Activated T-cell treated with anti-CD3 and anti-CD28 coated beads, Interleukin-2, amount 50 U/mL, for 72 hours (primary cell): ENCODE measurements at regions not wholly inside any gene's neighbourhood (a gene's known extent, or its start where the extent isn't known, plus 50 kb on each side); places are given as distances from the start of the nearest gene placed in this dataset.

Experiments used
- ATAC-seq, 2 donors: fragments of 150-1000 bp; cut with Tn5 transposase; replicated peaks in 1 of 2; 2 replicates each; pipeline ENCODE4 v1.10.0; 2021; ENCODE audit warnings: moderate library complexity in 2 of 2, mild to moderate bottlenecking in 1 of 2
- DNase-seq, 2 donors: peaks; one replicate each; pipeline ENCODE4 v3.0.0; 2021 to 2022; ENCODE audit warnings: mixed read lengths in 1 of 2
- H3K27ac Mint-ChIP-seq: one replicate; pipeline ENCODE4 v1.8.0; 2022; ENCODE audit warnings: mild to moderate bottlenecking, moderate library complexity, mixed read lengths
- H3K27me3 Mint-ChIP-seq: one replicate; pipeline ENCODE4 v1.8.0; 2022; ENCODE audit warnings: low read depth, mixed read lengths
- H3K36me3 Mint-ChIP-seq, 2 donors: one replicate each; pipeline ENCODE4 v1.8.0; 2022; ENCODE audit warnings: mixed read lengths in 2 of 2, mild to moderate bottlenecking in 1 of 2; ENCODE audit not compliant: insufficient read depth in 2 of 2
- H3K4me1 Mint-ChIP-seq: one replicate; pipeline ENCODE4 v1.8.0; 2022; ENCODE audit warnings: low read depth, mixed read lengths
- H3K4me3 Mint-ChIP-seq, 2 donors: one replicate each; pipeline ENCODE4 v1.8.0; 2022; ENCODE audit warnings: mild to moderate bottlenecking in 2 of 2, mixed read lengths in 2 of 2, moderate library complexity in 2 of 2
- H3K9me3 Mint-ChIP-seq, 2 donors: one replicate each; pipeline ENCODE4 v1.8.0; 2022; ENCODE audit warnings: mixed read lengths in 2 of 2

DNA sequence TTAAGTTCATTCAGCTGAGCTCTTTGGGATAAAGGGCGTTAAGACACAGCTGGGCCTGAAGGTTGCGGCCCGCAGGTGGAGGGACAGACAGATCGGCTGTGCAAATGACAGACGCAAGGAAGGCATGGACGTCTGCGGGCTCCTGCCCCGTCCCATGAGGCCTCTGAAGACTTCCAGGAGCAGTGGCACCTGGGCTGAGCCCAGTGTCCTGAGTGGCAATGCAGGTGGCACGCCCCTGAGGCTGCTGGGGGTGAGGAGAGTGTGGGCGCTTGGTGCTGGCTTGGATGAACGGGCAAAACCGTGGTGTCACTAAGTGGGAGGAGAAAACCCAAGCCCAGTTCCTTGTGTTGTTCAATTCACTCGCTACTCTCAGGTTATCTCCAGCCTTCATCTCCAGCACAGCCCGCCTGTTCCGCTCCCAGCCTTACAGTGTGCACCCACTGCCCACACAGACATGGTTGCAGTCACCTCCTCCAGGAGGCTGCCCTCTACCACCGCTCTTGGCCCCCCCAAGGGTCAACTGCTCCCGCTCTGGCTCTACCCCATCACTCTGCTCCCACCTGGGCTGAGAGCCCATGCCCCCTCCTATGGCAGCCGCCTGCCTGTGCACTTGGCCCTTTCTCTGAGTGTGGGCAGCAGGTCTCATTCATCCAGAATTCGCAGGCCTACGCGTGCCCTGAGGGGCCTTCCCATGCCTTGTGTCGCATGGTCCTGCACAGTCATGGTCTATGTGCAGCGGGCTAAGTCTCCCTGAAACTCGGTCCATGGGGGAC lies 50.3 kb downstream of the PTGR3 start:
- peaks cover 0 to 2% of the 10 kb centered on the region in 2 donors for H3K9me3 Mint-ChIP-seq
- H3K4me1 Mint-ChIP-seq, result peaks cover 7% of the 10 kb centered on the region
- no peak for ATAC-seq
- H3K27me3 Mint-ChIP-seq, result no peaks in the 10 kb centered on the region
- no peak overlapping the region for H3K4me3 Mint-ChIP-seq
- no peaks in the 10 kb centered on the region for H3K36me3 Mint-ChIP-seq
- DNase-seq, result no peak
- H3K27ac Mint-ChIP-seq, result no peak overlapping the region

DNA sequence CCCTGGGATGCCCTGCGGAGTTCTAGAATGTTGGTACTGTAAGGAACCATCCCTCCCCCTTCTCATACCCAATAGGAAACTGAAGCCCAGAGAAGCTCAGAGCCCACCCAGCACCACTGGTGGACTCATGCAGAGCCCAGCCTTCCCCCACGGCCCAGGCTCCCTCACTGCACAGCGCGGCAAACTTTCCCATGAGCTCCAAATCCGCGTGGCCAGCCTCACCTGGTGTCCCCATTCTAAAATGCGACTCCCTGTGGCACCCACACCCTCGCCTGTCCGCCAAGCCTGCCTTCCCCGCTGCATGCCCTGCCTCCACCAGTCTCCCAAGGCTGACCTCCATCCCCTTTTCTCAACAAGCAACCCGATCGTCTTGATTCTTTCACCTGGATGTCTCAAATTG lies 51.1 kb downstream of the PTGR3 start:
- Mint-ChIP-seq H3K36me3 (no peaks in the 10 kb centered on the region), H3K4me3 (no peak overlapping the region), H3K27ac (no peak overlapping the region), H3K27me3 (no peaks in the 10 kb centered on the region), H3K4me1 (peaks cover 7% of the 10 kb centered on the region), H3K9me3 (peaks cover 0 to 2% of the 10 kb centered on the region in 2 donors)
- ATAC-seq (no peak), DNase-seq (no peak)

DNA sequence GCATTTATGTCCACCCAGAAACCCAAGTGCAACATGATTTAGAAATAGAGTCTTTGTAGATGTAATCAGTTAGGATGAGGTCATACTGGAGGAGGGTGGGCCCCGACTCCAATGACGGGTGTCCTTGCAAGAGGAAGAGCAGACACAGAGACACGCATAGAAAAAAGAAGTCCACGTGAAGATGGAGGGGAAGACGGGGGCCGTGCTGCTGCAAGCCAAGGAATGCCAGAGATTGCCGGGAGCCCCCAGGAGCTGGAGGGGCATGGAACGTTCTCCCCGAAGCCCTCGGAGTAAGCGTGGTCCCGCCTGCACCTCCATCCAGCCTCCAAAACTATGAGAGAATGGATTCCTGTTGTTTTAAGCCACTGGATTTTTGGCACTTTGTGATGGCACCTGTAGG lies 51.6 kb downstream of the PTGR3 start:
- peaks cover under 1 to 3% of the 10 kb centered on the region in 2 donors for H3K9me3 Mint-ChIP-seq

DNA sequence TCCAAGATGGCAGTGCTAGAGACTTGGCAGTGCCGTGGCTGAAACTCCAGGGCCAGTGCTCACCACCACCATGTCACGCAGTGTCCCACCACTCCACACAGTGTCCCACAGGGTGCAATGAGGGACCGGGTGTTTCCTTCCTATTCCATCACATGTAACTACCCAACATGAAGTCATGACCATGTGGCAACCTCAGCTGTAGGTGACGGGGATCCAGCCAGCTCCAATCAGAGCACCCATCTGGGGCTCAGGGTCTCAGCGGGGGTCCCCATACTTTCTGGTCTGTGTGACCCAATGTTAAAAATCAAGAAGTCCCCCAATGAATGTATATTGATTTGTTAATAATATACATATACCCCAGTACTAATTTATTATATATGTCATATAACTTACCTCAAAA lies 52.1 kb downstream of the PTGR3 start:
- H3K27ac Mint-ChIP-seq, result no peak overlapping the region
- peaks cover 3 to 4% of the 10 kb centered on the region in 2 donors for H3K36me3 Mint-ChIP-seq
- peaks cover 5% of the 10 kb centered on the region for H3K4me1 Mint-ChIP-seq
- H3K27me3 Mint-ChIP-seq, result no peaks in the 10 kb centered on the region
- DNase-seq (no peak), ATAC-seq (no peak)
- no peak overlapping the region for H3K4me3 Mint-ChIP-seq
- peaks cover 2 to 5% of the 10 kb centered on the region in 2 donors for H3K9me3 Mint-ChIP-seq

More for the DNA sequence above, 51.6 kb downstream of the PTGR3 start:
- H3K4me3 Mint-ChIP-seq, result no peak overlapping the region
- peaks cover 0 to 1% of the 10 kb centered on the region in 2 donors for H3K36me3 Mint-ChIP-seq
- H3K4me1 Mint-ChIP-seq, result peaks cover 7% of the 10 kb centered on the region
- DNase-seq, result no peak
- H3K27me3 Mint-ChIP-seq, result no peaks in the 10 kb centered on the region
- H3K27ac Mint-ChIP-seq, result no peak overlapping the region
- ATAC-seq, result no peak

DNA sequence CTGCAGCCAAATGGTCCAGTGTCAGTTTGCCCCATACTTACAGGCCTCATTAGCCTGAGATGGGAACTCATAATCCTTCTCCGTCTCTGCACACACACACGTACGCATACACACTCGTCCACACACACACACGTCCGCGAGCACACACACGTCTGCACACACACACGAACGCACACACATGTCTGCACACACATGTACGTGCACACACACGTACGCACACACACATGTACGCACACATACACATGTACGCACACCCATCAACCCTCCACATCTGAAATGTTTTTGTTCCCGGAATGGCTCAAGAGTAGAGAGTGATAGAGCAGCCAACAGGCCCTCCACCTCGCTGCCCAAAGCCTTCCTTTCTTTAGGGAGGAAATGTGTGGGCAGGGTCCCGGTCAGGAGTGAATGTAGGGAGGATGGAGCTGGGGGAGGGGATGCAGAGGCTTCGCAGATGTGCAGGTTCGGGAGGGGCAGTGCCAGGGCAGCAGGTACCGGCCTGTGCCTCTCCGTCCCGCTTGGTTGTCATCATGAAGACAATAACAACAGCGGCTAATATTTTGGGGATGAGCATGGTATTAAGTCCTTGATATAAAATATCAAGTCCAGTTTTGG lies 52.7 kb downstream of the PTGR3 start:
- Mint-ChIP-seq H3K4me1 (no peaks in the 10 kb centered on the region), H3K36me3 (peaks cover 4 to 6% of the 10 kb centered on the region in 2 donors), H3K27me3 (no peaks in the 10 kb centered on the region), H3K4me3 (no peak overlapping the region), H3K27ac (no peak overlapping the region), H3K9me3 (peaks cover 4 to 7% of the 10 kb centered on the region in 2 donors)
- DNase-seq, result no peak
- no peak for ATAC-seq

DNA sequence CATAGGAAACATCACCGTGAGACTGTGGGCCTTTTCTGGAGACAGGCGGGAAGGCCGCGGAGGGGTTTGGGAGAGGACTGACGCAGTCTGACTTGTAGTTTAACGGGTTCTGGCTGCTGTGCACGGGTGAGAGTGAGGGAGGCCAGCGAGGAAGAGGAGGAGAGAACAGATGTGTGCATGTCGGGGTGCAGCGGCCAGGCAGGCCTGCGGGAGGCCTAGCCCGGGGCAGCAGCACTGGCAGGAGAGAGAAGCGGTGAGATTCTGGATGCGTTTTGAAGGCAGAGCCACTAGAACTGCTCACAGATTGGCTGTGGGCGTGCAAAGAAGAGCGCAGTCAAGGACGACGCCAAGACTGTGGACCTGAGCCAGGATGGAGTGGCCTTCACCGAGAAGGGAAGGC lies 53.9 kb downstream of the PTGR3 start:
- DNase-seq (no peak), ATAC-seq (no peak)
- peaks cover 4 to 7% of the 10 kb centered on the region in 2 donors for H3K9me3 Mint-ChIP-seq
- no peaks in the 10 kb centered on the region for H3K27me3 Mint-ChIP-seq
- no peak overlapping the region for H3K27ac Mint-ChIP-seq
- no peaks in the 10 kb centered on the region for H3K4me1 Mint-ChIP-seq
- H3K4me3 Mint-ChIP-seq, result no peak overlapping the region
- peaks cover 4 to 7% of the 10 kb centered on the region in 2 donors for H3K36me3 Mint-ChIP-seq

DNA sequence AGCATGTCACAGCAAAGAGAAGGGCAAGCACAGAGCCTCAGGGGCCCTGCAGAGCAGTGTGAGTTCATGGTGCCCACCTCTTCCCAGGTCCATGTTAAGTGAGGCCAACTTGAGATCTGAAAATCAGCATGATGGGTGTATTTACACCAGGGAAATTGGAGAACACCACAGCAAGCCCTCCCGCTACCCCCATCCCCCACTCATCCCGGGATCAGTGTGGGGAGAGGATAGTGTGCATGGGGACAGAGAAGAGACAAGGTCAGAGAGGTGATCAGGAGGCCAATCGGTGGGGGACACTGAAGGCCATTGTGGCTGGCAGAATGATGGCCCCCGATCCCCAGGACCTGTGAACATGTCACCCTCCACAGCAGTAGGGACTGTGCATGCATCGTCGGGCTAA lies 54.7 kb downstream of the PTGR3 start:
- Mint-ChIP-seq H3K27me3 (no peaks in the 10 kb centered on the region), H3K4me1 (no peaks in the 10 kb centered on the region), H3K27ac (no peak overlapping the region), H3K36me3 (peaks cover 4 to 8% of the 10 kb centered on the region in 2 donors), H3K4me3 (no peak overlapping the region), H3K9me3 (peaks cover 5 to 7% of the 10 kb centered on the region in 2 donors)
- DNase-seq (no peak), ATAC-seq (no peak)

DNA sequence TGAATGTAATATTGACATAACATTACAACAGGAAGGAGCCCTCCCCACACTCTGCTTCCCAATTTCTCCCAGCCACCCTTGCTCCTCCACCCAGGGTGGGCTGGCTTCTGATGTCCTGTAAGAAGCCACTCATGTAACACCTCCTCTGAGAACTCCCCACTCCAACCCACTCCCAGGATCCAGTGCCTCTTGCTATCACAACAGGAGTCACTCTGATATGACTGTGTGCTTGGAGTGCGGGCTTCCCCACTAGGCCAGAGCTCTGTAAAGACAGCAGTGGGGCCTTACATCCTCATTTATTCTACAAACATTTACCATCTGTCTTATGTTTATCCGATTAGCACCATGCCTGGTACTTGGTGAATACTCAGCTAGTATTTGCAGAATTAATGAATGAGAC lies 65.1 kb downstream of the PTGR3 start:
- H3K4me1 Mint-ChIP-seq, result no peaks in the 10 kb centered on the region
- no peaks in the 10 kb centered on the region for H3K27me3 Mint-ChIP-seq
- ATAC-seq (no peak), DNase-seq (no peak)
- peaks cover 3 to 17% of the 10 kb centered on the region in 2 donors for H3K9me3 Mint-ChIP-seq
- H3K27ac Mint-ChIP-seq, result no peak overlapping the region
- H3K4me3 Mint-ChIP-seq, result no peak overlapping the region
- H3K36me3 Mint-ChIP-seq, result peaks cover 1 to 4% of the 10 kb centered on the region in 2 donors

DNA sequence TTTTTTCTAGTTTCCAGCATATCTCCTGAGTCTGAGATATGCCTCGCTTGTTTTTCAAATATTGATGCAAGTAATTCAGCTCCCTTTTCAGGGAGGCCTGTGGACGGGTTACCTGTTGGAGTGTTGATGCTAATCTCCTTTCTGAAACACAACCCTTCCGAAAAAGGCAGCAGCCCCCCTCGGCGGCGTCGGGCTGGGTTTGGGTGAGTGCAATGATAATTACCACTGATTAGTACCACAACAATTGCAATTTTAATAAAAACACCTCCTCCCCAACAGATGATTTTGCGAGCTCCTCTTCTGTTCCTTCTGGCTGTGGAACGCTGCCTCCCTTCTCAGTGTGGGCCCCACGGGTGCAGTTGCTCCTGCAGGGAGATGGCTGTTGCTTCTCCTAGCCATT lies 66.3 kb downstream of the PTGR3 start:
- peaks cover 1 to 4% of the 10 kb centered on the region in 2 donors for H3K36me3 Mint-ChIP-seq
- no peaks in the 10 kb centered on the region for H3K27me3 Mint-ChIP-seq
- no peaks in the 10 kb centered on the region for H3K4me1 Mint-ChIP-seq
- peaks cover 3 to 15% of the 10 kb centered on the region in 2 donors for H3K9me3 Mint-ChIP-seq
- H3K27ac Mint-ChIP-seq, result no peak overlapping the region
- H3K4me3 Mint-ChIP-seq, result no peak overlapping the region
- ATAC-seq (no peak), DNase-seq (no peak)

DNA sequence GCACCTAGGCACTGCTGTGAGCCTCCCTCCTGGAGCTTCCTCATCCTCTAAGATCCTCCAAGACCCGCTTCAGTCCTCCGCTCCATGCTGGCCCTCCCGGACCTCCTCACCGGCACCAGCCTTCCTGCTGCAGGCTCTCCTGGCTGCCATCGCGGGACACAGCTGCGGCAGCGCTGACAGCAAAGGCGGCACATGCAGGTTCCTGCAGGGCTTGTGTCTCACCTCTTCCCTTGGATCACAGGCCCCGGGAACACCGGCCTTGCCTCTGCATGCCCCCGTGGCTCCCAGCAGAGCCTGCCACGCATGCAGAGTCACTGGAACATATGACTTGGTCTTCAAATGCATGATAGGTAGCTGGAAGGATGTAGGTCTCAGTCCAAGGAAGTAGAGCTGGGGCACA lies 67.2 kb downstream of the PTGR3 start:
- no peak overlapping the region for H3K4me3 Mint-ChIP-seq
- peaks cover 1 to 4% of the 10 kb centered on the region in 2 donors for H3K36me3 Mint-ChIP-seq
- no peaks in the 10 kb centered on the region for H3K27me3 Mint-ChIP-seq
- H3K9me3 Mint-ChIP-seq, result peaks cover 2 to 10% of the 10 kb centered on the region in 2 donors
- H3K4me1 Mint-ChIP-seq, result no peaks in the 10 kb centered on the region
- no peak overlapping the region for H3K27ac Mint-ChIP-seq
- DNase-seq, result no peak
- ATAC-seq, result no peak

DNA sequence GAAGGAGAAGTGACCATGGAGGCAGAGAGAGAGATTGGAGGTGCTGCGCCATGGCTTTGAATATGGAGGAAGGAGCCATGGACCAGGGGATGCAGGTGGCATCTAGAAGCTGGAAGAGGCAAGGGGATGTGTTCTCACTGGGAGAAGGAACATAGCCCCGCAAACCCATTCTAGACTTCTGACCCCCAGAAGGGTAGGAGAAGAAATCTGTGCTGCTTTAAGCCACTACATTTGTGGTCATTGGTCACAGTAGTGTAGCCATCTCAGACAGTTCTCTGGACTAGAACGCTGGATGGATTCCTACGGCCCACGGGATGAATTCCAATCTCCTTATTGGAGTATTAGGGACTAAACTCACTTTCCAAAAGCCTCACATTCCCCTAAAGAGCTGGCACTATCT lies 67.8 kb downstream of the PTGR3 start:
- ATAC-seq, result no peak
- peaks cover 1 to 7% of the 10 kb centered on the region in 2 donors for H3K9me3 Mint-ChIP-seq
- H3K27ac Mint-ChIP-seq, result no peak overlapping the region
- DNase-seq, result no peak
- no peaks in the 10 kb centered on the region for H3K4me1 Mint-ChIP-seq
- H3K4me3 Mint-ChIP-seq, result no peak overlapping the region
- peaks cover 1 to 4% of the 10 kb centered on the region in 2 donors for H3K36me3 Mint-ChIP-seq
- no peaks in the 10 kb centered on the region for H3K27me3 Mint-ChIP-seq

DNA sequence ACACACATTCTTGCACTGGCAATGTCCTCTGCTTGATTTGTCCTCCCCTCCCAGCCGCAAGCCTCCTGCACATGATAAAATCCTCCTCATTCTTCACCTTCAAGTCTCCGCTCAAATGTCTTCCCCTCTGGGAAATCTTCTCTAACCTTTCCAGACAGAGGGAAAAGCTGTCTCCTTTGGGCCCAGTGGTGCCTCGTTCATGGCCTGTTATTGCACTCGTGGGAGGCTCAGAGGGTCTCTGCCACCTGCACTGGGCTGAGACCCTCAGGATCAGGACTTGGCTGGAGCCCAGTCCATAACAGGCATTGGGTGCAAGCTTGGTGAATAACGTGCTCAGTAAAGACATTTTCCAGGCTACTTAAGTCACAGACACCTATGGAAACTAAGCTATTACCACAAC lies 68.6 kb downstream of the PTGR3 start:
- ATAC-seq (no peak), DNase-seq (no peak)
- no peak overlapping the region for H3K4me3 Mint-ChIP-seq
- H3K27me3 Mint-ChIP-seq, result no peaks in the 10 kb centered on the region
- peaks cover 1 to 2% of the 10 kb centered on the region in 2 donors for H3K36me3 Mint-ChIP-seq
- H3K27ac Mint-ChIP-seq, result no peak overlapping the region
- peaks cover 0 to 4% of the 10 kb centered on the region in 2 donors for H3K9me3 Mint-ChIP-seq
- no peaks in the 10 kb centered on the region for H3K4me1 Mint-ChIP-seq

DNA sequence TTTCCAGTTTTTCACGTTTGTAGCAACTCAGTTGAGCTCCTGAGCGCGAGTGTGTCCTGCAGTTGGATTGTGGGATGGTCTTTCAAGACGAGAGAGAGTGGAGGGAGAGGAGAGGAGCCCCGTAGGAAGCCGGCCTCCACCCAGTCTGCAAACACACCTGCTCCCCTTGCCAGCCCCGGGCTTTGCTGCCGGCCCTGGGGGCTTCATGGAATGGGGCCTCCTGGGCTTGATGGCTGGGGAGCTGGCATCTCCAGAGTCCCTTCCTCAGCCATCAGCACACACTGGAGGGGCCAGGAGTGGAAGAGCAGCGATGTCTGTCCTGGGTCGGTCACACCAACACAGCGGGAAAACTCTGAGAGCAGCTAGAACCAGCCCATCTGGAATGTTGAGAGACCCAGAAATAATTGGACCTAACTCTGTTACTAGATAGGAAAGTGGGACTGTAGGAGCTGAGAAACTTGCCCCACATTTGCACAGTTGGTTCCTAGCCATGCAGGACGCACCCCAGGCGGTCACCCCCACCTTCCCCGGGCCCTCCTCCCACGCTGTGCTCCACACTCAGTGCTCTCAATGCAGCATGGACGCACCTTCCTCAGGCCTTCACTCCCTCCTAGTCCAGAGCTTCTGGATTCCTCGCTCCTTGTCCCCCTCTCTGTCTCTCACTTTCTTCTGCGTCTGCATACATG lies 69.6 kb downstream of the PTGR3 start:
- H3K9me3 Mint-ChIP-seq, result no peaks in the 10 kb centered on the region
- DNase-seq, result no peak
- H3K27ac Mint-ChIP-seq, result no peak overlapping the region
- no peak overlapping the region for H3K4me3 Mint-ChIP-seq
- ATAC-seq, result no peak
- H3K4me1 Mint-ChIP-seq, result no peaks in the 10 kb centered on the region
- H3K36me3 Mint-ChIP-seq, result no peaks in the 10 kb centered on the region
- H3K27me3 Mint-ChIP-seq, result no peaks in the 10 kb centered on the region
